Colonic mucosa (tissue), 4 donors: ENCODE measurements at regions not wholly inside any gene's neighbourhood (a gene's known extent, or its start where the extent isn't known, plus 50 kb on each side); places are given as distances from the start of the nearest gene placed in this dataset.

Experiments
- DNase-seq: peaks from one replicate; pipeline ENCODE4 v3.0.0-alpha.2; 2020
- H3K27ac ChIP-seq: fragments of 200-600 bp; one replicate; pipeline ENCODE4 v1.8.0; 2021
- H3K27me3 ChIP-seq: fragments of 200-600 bp; one replicate; pipeline ENCODE4 v1.8.0; 2021
- H3K36me3 ChIP-seq: fragments of 200-600 bp; one replicate; pipeline ENCODE4 v1.8.0; 2021
- H3K4me1 ChIP-seq: fragments of 200-600 bp; one replicate; pipeline ENCODE4 v1.8.0; 2021; ENCODE audit warnings: mild to moderate bottlenecking
- H3K4me3 ChIP-seq: fragments of 200-600 bp; one replicate; pipeline ENCODE4 v1.8.0; 2021
- H3K9ac ChIP-seq, 2 donors: one replicate each; pipeline ENCODE4 v1.7.0; 2013; ENCODE audit warnings: control low read depth in 2 of 2, low read depth in 2 of 2, low read length in 2 of 2
- H3K9me3 ChIP-seq: fragments of 200-600 bp; one replicate; pipeline ENCODE4 v1.8.0; 2021
- CTCF ChIP-seq: fragments of 200-600 bp; IDR thresholded peaks from one replicate; pipeline ENCODE4 v1.8.0; 2022; ENCODE audit warnings: antibody characterized with exemption, mild to moderate bottlenecking
- intact Hi-C: fragments of 100-400 bp; cut with DNase I; formaldehyde crosslinking; loops from one replicate; pipeline ENCODE4 v1.14.1; 2022
- donor health status: healthy.
- donor health status: DM: no; HTN: no; CAD: no.
- donor health status: DM: no; HTN: no; CAD: no.

- no peak for DNase-seq
- Histone ChIP-seq H3K9ac (no peak overlapping the region), H3K27me3 (no peaks in the 10 kb centered on the region), H3K27ac (no peak overlapping the region), H3K9me3 (no peaks in the 10 kb centered on the region), H3K4me3 (no peak overlapping the region), H3K36me3 (no peaks in the 10 kb centered on the region), H3K4me1 (no peaks in the 10 kb centered on the region)
- TF ChIP-seq CTCF, result no peak
- intact Hi-C loops, result no loop called here
Measured at GRCh38 chr2:49238604-49238960, 84.3 kb upstream of the FSHR start.

- intact Hi-C loops, result no loop called here
- no peaks in the 10 kb centered on the region for H3K9me3 ChIP-seq
- H3K27ac ChIP-seq, result no peak overlapping the region
- no peak overlapping the region for H3K9ac ChIP-seq
- H3K4me3 ChIP-seq, result no peak overlapping the region
- H3K27me3 ChIP-seq, result no peaks in the 10 kb centered on the region
- TF ChIP-seq CTCF, result no peak
- no peaks in the 10 kb centered on the region for H3K36me3 ChIP-seq
- DNase-seq, result no peak
- no peaks in the 10 kb centered on the region for H3K4me1 ChIP-seq
Measured at GRCh38 chr2:49237867-49238603, 83.7 kb upstream of the FSHR start.

- Histone ChIP-seq H3K4me3 (no peak overlapping the region), H3K27ac (no peak overlapping the region), H3K4me1 (no peaks in the 10 kb centered on the region), H3K27me3 (no peaks in the 10 kb centered on the region), H3K36me3 (no peaks in the 10 kb centered on the region), H3K9me3 (no peaks in the 10 kb centered on the region), H3K9ac (no peak overlapping the region)
- intact Hi-C loops, result no loop called here
- no peak for DNase-seq
- no peak for TF ChIP-seq CTCF
Measured at GRCh38 chr2:49236316-49236715, 82.0 kb upstream of the FSHR start.

- H3K27me3 ChIP-seq, result no peaks in the 10 kb centered on the region
- no peak overlapping the region for H3K9ac ChIP-seq
- H3K27ac ChIP-seq, result no peak overlapping the region
- H3K4me3 ChIP-seq, result no peak overlapping the region
- no peaks in the 10 kb centered on the region for H3K4me1 ChIP-seq
- TF ChIP-seq CTCF, result no peak
- H3K36me3 ChIP-seq, result no peaks in the 10 kb centered on the region
- H3K9me3 ChIP-seq, result no peaks in the 10 kb centered on the region
- intact Hi-C loops, result no loop called here
- no peak for DNase-seq
Measured at GRCh38 chr2:49226360-49226759, 72.0 kb upstream of the FSHR start.

- no peaks in the 10 kb centered on the region for H3K4me1 ChIP-seq
- no peaks in the 10 kb centered on the region for H3K9me3 ChIP-seq
- H3K27me3 ChIP-seq, result no peaks in the 10 kb centered on the region
- no peak for DNase-seq
- no peak overlapping the region for H3K9ac ChIP-seq
- no peak overlapping the region for H3K4me3 ChIP-seq
- no peaks in the 10 kb centered on the region for H3K36me3 ChIP-seq
- intact Hi-C loops, result no loop called here
- TF ChIP-seq CTCF, result no peak
- H3K27ac ChIP-seq, result no peak overlapping the region
Measured at GRCh38 chr2:49225126-49225525, 70.8 kb upstream of the FSHR start.
